ENCODE measurements at regions not wholly inside any gene's neighbourhood (a gene's known extent, or its start where the extent isn't known, plus 50 kb on each side); places are given as distances from the start of the nearest gene placed in this dataset. TPM values are rescaled to one million over a fixed set of nuclear protein-coding genes. Genes with fewer than 3 reads are reported as not detected.

- no peaks in the 10 kb centered on the region for H3K9me2 ChIP-seq (replicated peaks; ENCODE audit: insufficient read depth)
- H2AFZ ChIP-seq, result no peak overlapping the region
- H3K4me2 ChIP-seq, result no peak overlapping the region
- H3K36me3 ChIP-seq (replicated peaks; ENCODE audit: insufficient read depth, low read depth), result no peaks in the 10 kb centered on the region
- H3K27me3 ChIP-seq, result no peaks in the 10 kb centered on the region
- H4K20me1 ChIP-seq (ENCODE audit: insufficient read depth, poor library complexity, severe bottlenecking), result no peaks in the 10 kb centered on the region
- H3K9me3 ChIP-seq (ENCODE audit: low read depth), result no peaks in the 10 kb centered on the region
- no peaks in the 10 kb centered on the region for H3K79me2 ChIP-seq
- WGBS (ENCODE audit: low lambda C conversion rate, missing lambda C conversion rate), result 60% methylated on average over 8 of the region's 8 CpGs
- DNase-seq (ENCODE audit: low spot score), result no peak
- H3K4me3 ChIP-seq, result no peak overlapping the region
- no peak for TF ChIP-seq EZH2 (IDR thresholded peaks at IDR 0.05; ENCODE audit: borderline replicate concordance)
- no peak for TF ChIP-seq EZH2phosphoT487 (IDR thresholded peaks at IDR 0.05; ENCODE audit: low read depth, severe bottlenecking, unreplicated experiment)
- TF ChIP-seq CTCF (IDR thresholded peaks at IDR 0.05; ENCODE audit: poor library complexity), result no peak
- H3K27ac ChIP-seq, result no peak overlapping the region
- H3K4me1 ChIP-seq (ENCODE audit: insufficient read depth), result no peaks in the 10 kb centered on the region
These were observed 447.2 kb downstream of the SLITRK2 start for GRCh38 chrX:146264763-146265375.

- H3K4me3 ChIP-seq, result no peak overlapping the region
These were observed 460.8 kb downstream of the SLITRK2 start for GRCh38 chrX:146278381-146278780.

More at GRCh38 chrX:146278381-146278780, 460.8 kb downstream of the SLITRK2 start:
- 33% methylated on average over 1 of the region's 2 CpGs for WGBS (ENCODE audit: low lambda C conversion rate, missing lambda C conversion rate)
- H3K79me2 ChIP-seq, result no peaks in the 10 kb centered on the region
- TF ChIP-seq EZH2 (IDR thresholded peaks at IDR 0.05; ENCODE audit: borderline replicate concordance), result no peak
- TF ChIP-seq CTCF (IDR thresholded peaks at IDR 0.05; ENCODE audit: poor library complexity), result peak; percentile 42
- no peak for TF ChIP-seq EZH2phosphoT487 (IDR thresholded peaks at IDR 0.05; ENCODE audit: low read depth, severe bottlenecking, unreplicated experiment)
- H3K9me2 ChIP-seq (replicated peaks; ENCODE audit: insufficient read depth), result no peaks in the 10 kb centered on the region
- no peak overlapping the region for H3K4me2 ChIP-seq
- H2AFZ ChIP-seq, result no peak overlapping the region
- no peaks in the 10 kb centered on the region for H3K4me1 ChIP-seq (ENCODE audit: insufficient read depth)
- no peaks in the 10 kb centered on the region for H4K20me1 ChIP-seq (ENCODE audit: insufficient read depth, poor library complexity, severe bottlenecking)
- no peak overlapping the region for H3K27ac ChIP-seq
- no peaks in the 10 kb centered on the region for H3K36me3 ChIP-seq (replicated peaks; ENCODE audit: insufficient read depth, low read depth)
- H3K9me3 ChIP-seq (ENCODE audit: low read depth), result no peaks in the 10 kb centered on the region
- DNase-seq (ENCODE audit: low spot score), result peak; percentile 28
- no peaks in the 10 kb centered on the region for H3K27me3 ChIP-seq

MicroRNAs encoded in the stretch of these regions (microRNA counts, 767-probe panel; counts per million panel counts)
- microRNA hsa-miR-888-5p, result not detected
- microRNA hsa-miR-890, result not detected
- microRNA hsa-miR-891a, result not detected
- not detected for microRNA hsa-miR-891b
- not detected for microRNA hsa-miR-892a
- not detected for microRNA hsa-miR-892b

Small RNA genes in the stretch of these regions (microRNA-seq; reads per million reads assigned to microRNA genes)
- gene MIR888 (not detected), gene MIR890 (not detected), gene MIR891A (6.7 reads per million, percentile 16 among the genes with 10 or more reads in this experiment), gene MIR891B (not detected), gene MIR892A (1.8 reads per million), gene MIR892B (not detected), gene MIR892C (not detected)

Small RNA genes in the stretch of these regions (small RNA-seq; reads per million reads assigned to genes)
- not detected for gene MIR888
- gene MIR890, result not detected
- gene MIR891A, result 3.2 reads per million, percentile 91 among the genes with 10 or more reads in this experiment
- not detected for gene MIR891B
- gene MIR892A, result 0.47 reads per million, percentile 34 among the genes with 10 or more reads in this experiment
- not detected for gene MIR892B
- gene MIR892C, result not detected

All from hepatocyte (in vitro differentiated cells).